H1 (cell line): ENCODE measurements at regions not wholly inside any gene's neighbourhood (a gene's known extent, or its start where the extent isn't known, plus 50 kb on each side); places are given as distances from the start of the nearest gene placed in this dataset.

Experiments
- ATF3 ChIP-seq: IDR thresholded peaks from 2 replicates; pipeline ENCODE4 v1.6.1; 2011; ENCODE audit warnings: low read depth, mild to moderate bottlenecking, low read length; ENCODE audit not compliant: insufficient read depth
- JUND ChIP-seq: IDR thresholded peaks from 2 replicates; pipeline ENCODE4 v1.6.1; 2011; ENCODE audit warnings: mild to moderate bottlenecking, improper control_type of control experiment, low read length
- POU5F1 ChIP-seq: IDR thresholded peaks from 2 replicates; pipeline ENCODE4 v1.6.1; 2011; ENCODE audit warnings: low read depth, mild to moderate bottlenecking, low read length, moderate library complexity
- RAD21 ChIP-seq, 2 experiments: IDR thresholded peaks in 1 of 2; conservative IDR thresholded peaks in 1 of 2; 2 replicates each; pipeline ENCODE4 v1.6.1; 2011; ENCODE audit warnings: low read depth in 2 of 2, low read length in 2 of 2, improper control_type of control experiment in 1 of 2, inconsistent platforms in 1 of 2, mild to moderate bottlenecking in 1 of 2, moderate library complexity in 1 of 2
- SAP30 ChIP-seq: fragments of 300-600 bp; sonication (generic); IDR thresholded peaks from 2 replicates; pipeline ENCODE4 v1.7.1; 2012; ENCODE audit warnings: low read length, moderate library complexity, mild to moderate bottlenecking, inconsistent platforms; ENCODE audit not compliant: insufficient read depth, insufficient replicate concordance
- YY1 ChIP-seq: IDR thresholded peaks from 2 replicates; pipeline ENCODE4 v1.6.1; 2011; ENCODE audit warnings: low read depth, mild to moderate bottlenecking, low read length

GRCh38 chr1:227447531-227447990, 115.8 kb upstream of the ZNF678 start (continued):
- TF ChIP-seq YY1 (no peak), SAP30 (no peak), RAD21 (IDR thresholded peaks at IDR 0.05 in 1 of 2, conservative IDR thresholded peaks at IDR 0.05 in 1 of 2; ENCODE audit: low read depth in 2 of 2, low read length in 2 of 2) (peak; percentile 46 to 62; a peak in 3 of 4 replicates), JUND (no peak), ATF3 (no peak), POU5F1 (no peak)
